ENCODE measurements at regions not wholly inside any gene's neighbourhood (a gene's known extent, or its start where the extent isn't known, plus 50 kb on each side); places are given as distances from the start of the nearest gene placed in this dataset.
A peak's percentile ranks its signal among the peaks of the same experiment; 100 is the strongest.
"Not testable (repeated sequence)": the region's sequence is repeated elsewhere in the genome, so short reads cannot be mapped to it uniquely, and the experiment has no call there.

GRCh38 chr1:30101016-30101415 lies 622.4 kb downstream of the MATN1 start:
- DNase-seq, result no peak

GRCh38 chr1:30100524-30100862 lies 622.9 kb downstream of the MATN1 start:
- no peak for DNase-seq

- DNase-seq, result no peak
Observed at GRCh38 chr1:30099587-30100523, 623.5 kb downstream of the MATN1 start.

- DNase-seq, result not testable (repeated sequence)
Observed at GRCh38 chr1:30097851-30098250, 625.5 kb downstream of the MATN1 start.

GRCh38 chr1:30095451-30096025 lies 627.8 kb downstream of the MATN1 start:
- DNase-seq, result no peak

GRCh38 chr1:30095051-30095450 lies 628.3 kb downstream of the MATN1 start:
- DNase-seq, result no peak

GRCh38 chr1:30092051-30092858 lies 631.1 kb downstream of the MATN1 start:
- DNase-seq, result no peak

GRCh38 chr1:30090162-30090820 lies 633.1 kb downstream of the MATN1 start:
- DNase-seq, result no peak

- DNase-seq, result no peak
Observed at GRCh38 chr1:30089024-30089430, 634.4 kb downstream of the MATN1 start.

- DNase-seq, result no peak
Observed at GRCh38 chr1:30088594-30088993, 634.8 kb downstream of the MATN1 start.

GRCh38 chr1:30087465-30087864 lies 635.9 kb downstream of the MATN1 start:
- no peak for DNase-seq

GRCh38 chr1:30085811-30086770 lies 637.3 kb downstream of the MATN1 start:
- peak; percentile 82 for DNase-seq

GRCh38 chr1:30084909-30085571 lies 638.3 kb downstream of the MATN1 start:
- no peak for DNase-seq

- no peak for DNase-seq
Observed at GRCh38 chr1:30083800-30084464, 639.5 kb downstream of the MATN1 start.

- DNase-seq, result no peak
Observed at GRCh38 chr1:30081379-30082102, 641.8 kb downstream of the MATN1 start.

GRCh38 chr1:30075916-30076315 lies 647.5 kb downstream of the MATN1 start:
- DNase-seq, result not testable (repeated sequence)

- no peak for DNase-seq
Observed at GRCh38 chr1:30068787-30069472, 654.5 kb downstream of the MATN1 start.

GRCh38 chr1:30064547-30064946 lies 658.8 kb downstream of the MATN1 start:
- no peak for DNase-seq

GRCh38 chr1:30063621-30064280 lies 659.6 kb downstream of the MATN1 start:
- no peak for DNase-seq

All from activated CD8-positive, alpha-beta memory T cell treated with anti-CD3 and anti-CD28 coated beads, Interleukin-2, amount 50 U/mL, for 48 hours (primary cell).